Fibroblast of peridontal ligament (primary cell): ENCODE measurements at regions not wholly inside any gene's neighbourhood (a gene's known extent, or its start where the extent isn't known, plus 50 kb on each side); places are given as distances from the start of the nearest gene placed in this dataset.
A peak's percentile ranks its signal among the peaks of the same experiment; 100 is the strongest.
"Not testable (repeated sequence)": the region's sequence is repeated elsewhere in the genome, so short reads cannot be mapped to it uniquely, and the experiment has no call there.

Source experiments
- DNase-seq: peaks from one replicate; pipeline ENCODE4 v3.0.0-alpha.2; 2010; ENCODE audit errors: extremely low read depth

GRCh38 chrX:123084797-123085196 lies 99.3 kb upstream of the GRIA3 start:
- peak; percentile 66 for DNase-seq

- no peak for DNase-seq
Observed at GRCh38 chrX:123085311-123085940, 98.7 kb upstream of the GRIA3 start.

GRCh38 chrX:123086768-123087167 lies 97.3 kb upstream of the GRIA3 start:
- DNase-seq: no peak

GRCh38 chrX:123087326-123087725 lies 96.8 kb upstream of the GRIA3 start:
- peak; percentile 49 for DNase-seq

- DNase-seq: no peak
Observed at GRCh38 chrX:123088331-123088730, 95.7 kb upstream of the GRIA3 start.

- no peak for DNase-seq
Observed at GRCh38 chrX:123088930-123089329, 95.1 kb upstream of the GRIA3 start.

GRCh38 chrX:123093792-123094191 lies 90.3 kb upstream of the GRIA3 start:
- no peak for DNase-seq

GRCh38 chrX:123108513-123109427 lies 75.3 kb upstream of the GRIA3 start:
- DNase-seq: peak; percentile 71

- DNase-seq: no peak
Observed at GRCh38 chrX:123121241-123121640, 62.8 kb upstream of the GRIA3 start.

GRCh38 chrX:123129805-123130204 lies 54.3 kb upstream of the GRIA3 start:
- not testable (repeated sequence) for DNase-seq
